HepG2 (cell line): ENCODE measurements at regions not wholly inside any gene's neighbourhood (a gene's known extent, or its start where the extent isn't known, plus 50 kb on each side); places are given as distances from the start of the nearest gene placed in this dataset.

Experiments
- ATAC-seq: fragments of 200-7000 bp; cut with Tn5 transposase; 3 replicates; pipeline ENCODE4 v1.9.1; 2020; ENCODE audit warnings: mild to moderate bottlenecking, moderate library complexity
- BruUV-seq: library from RNA; stranded (reverse); fragments of 400-500 nt; replicated peaks from 2 replicates; lab custom pipeline; 2021; lab: Mats Ljungman, UMichigan
- CTCF ChIA-PET: fragments of 300-600 bp; formaldehyde crosslinking; extraction: SDS; loops from one replicate; lab custom pipeline; 2021; ENCODE audit warnings: low total read pairs, inconsistent platforms, low intra/inter-chr PET ratio; lab: Yijun Ruan, JAX
- POLR2A ChIA-PET: fragments of 350-600 bp; sonication (Branson Sonifier 250); formaldehyde crosslinking; loops from one replicate; lab custom pipeline; 2020; ENCODE audit warnings: antibody characterized with exemption, inconsistent platforms; lab: Yijun Ruan, JAX
- DNase-seq: peaks from one replicate; pipeline ENCODE4 v3.0.0-alpha.2; 2015; ENCODE audit warnings: low spot score
- FAIRE-seq: peaks from 3 replicates; lab custom pipeline; 2011; peaks lifted over from hg19 to GRCh38; lab: Jason Lieb, UNC
- H2AFZ ChIP-seq: one replicate; pipeline ENCODE4 v1.6.1; 2011; ENCODE audit warnings: low read length, inconsistent platforms
- H3K27ac ChIP-seq: fragments of 300-600 bp; 3 replicates; pipeline ENCODE4 v1.8.0; 2011; ENCODE audit warnings: mixed run types, mild to moderate bottlenecking, mixed read lengths, low read length, inconsistent platforms; ENCODE audit not compliant: insufficient read depth; ENCODE audit errors: extremely low read length
- H3K27me3 ChIP-seq, 2 experiments: fragments of 200-600 bp in 1 of 2; 2 replicates in 1 of 2; 3 replicates in 1 of 2; pipeline versions ENCODE4 v1.6.0 to v1.8.0; 2011; ENCODE audit warnings: low read length in 2 of 2, mild to moderate bottlenecking in 2 of 2, moderate library complexity in 2 of 2, inconsistent platforms in 1 of 2; ENCODE audit not compliant: insufficient read depth in 2 of 2, control insufficient read depth in 1 of 2
- H3K36me3 ChIP-seq, 2 experiments: fragments of 200-600 bp in 1 of 2; replicated peaks in 1 of 2; 2 replicates in 1 of 2; 3 replicates in 1 of 2; pipeline versions ENCODE4 v1.5.1 to v1.8.0; 2011; ENCODE audit warnings: low read length in 2 of 2, inconsistent platforms in 1 of 2; ENCODE audit not compliant: insufficient read depth in 2 of 2, control insufficient read depth in 1 of 2
- H3K4me1 ChIP-seq: 2 replicates; pipeline ENCODE4 v1.5.1; 2012; ENCODE audit warnings: low read length, inconsistent platforms; ENCODE audit not compliant: insufficient read depth
- H3K4me2 ChIP-seq: 2 replicates; pipeline ENCODE4 v1.6.0; 2011; ENCODE audit warnings: low read depth, low read length, inconsistent platforms
- H3K4me3 ChIP-seq, 3 experiments: fragments of 200-600 bp in 1 of 3; sonication (generic), shearing (Covaris generic) in 1 of 3; replicated peaks in 1 of 3; 2 replicates each; pipeline ENCODE4 v1.5.1; 2011 to 2016; ENCODE audit warnings: low read length in 3 of 3, inconsistent platforms in 2 of 3, low read depth in 2 of 3, mild to moderate bottlenecking in 2 of 3, control low read depth in 1 of 3, mixed read lengths in 1 of 3; ENCODE audit not compliant: insufficient read depth in 1 of 3
- H3K79me2 ChIP-seq: one replicate; pipeline ENCODE4 v1.6.1; 2011; ENCODE audit warnings: low read length, inconsistent platforms; ENCODE audit not compliant: insufficient read depth
- H3K9ac ChIP-seq: 2 replicates; pipeline ENCODE4 v1.6.0; 2011; ENCODE audit warnings: mild to moderate bottlenecking, low read depth, low read length, inconsistent platforms; ENCODE audit not compliant: insufficient read depth
- H3K9me3 ChIP-seq: 2 replicates; pipeline ENCODE4 v1.5.1; 2012; ENCODE audit warnings: mild to moderate bottlenecking, low read length
- H4K20me1 ChIP-seq: 2 replicates; pipeline ENCODE4 v1.6.0; 2011; ENCODE audit warnings: inconsistent platforms, mild to moderate bottlenecking, low read length, moderate library complexity; ENCODE audit not compliant: insufficient read depth
- BRD4 ChIP-seq: sonication (generic); formaldehyde crosslinking; IDR thresholded peaks from 2 replicates; pipeline ENCODE4 v1.4.0; 2020; ENCODE audit warnings: missing genetic modification reagents
- CREB1 ChIP-seq, 2 experiments: fragments of 450-650 bp in 1 of 2; IDR thresholded peaks; 2 replicates each; pipeline ENCODE4 v1.6.1; 2016 to 2017; ENCODE audit warnings: control low read depth in 1 of 2, mild to moderate bottlenecking in 1 of 2, missing compliant biosample characterization in 1 of 2, missing genetic modification characterization in 1 of 2
- MNT ChIP-seq: fragments of 450-650 bp; IDR thresholded peaks from 2 replicates; pipeline ENCODE4 v1.6.1; 2016
- NR0B2 ChIP-seq: sonication (generic); formaldehyde crosslinking; IDR thresholded peaks from 2 replicates; pipeline ENCODE4 v1.4.0; 2020; ENCODE audit warnings: mild to moderate bottlenecking, missing genetic modification reagents
- NR3C1 ChIP-seq: sonication (generic); formaldehyde crosslinking; IDR thresholded peaks from 2 replicates; pipeline ENCODE4 v1.4.0; 2020; ENCODE audit warnings: missing genetic modification reagents
- RBM39 ChIP-seq: fragments of 200-400 bp; formaldehyde crosslinking; IDR thresholded peaks from one replicate; pipeline ENCODE4 v1.6.1; 2018; ENCODE audit warnings: antibody characterized with exemption, mild to moderate bottlenecking, low read depth, low read length; ENCODE audit not compliant: poor library complexity, severe bottlenecking
- RORA ChIP-seq: sonication (generic); formaldehyde crosslinking; IDR thresholded peaks from 2 replicates; pipeline ENCODE4 v1.5.0; 2020; ENCODE audit warnings: mild to moderate bottlenecking, missing genetic modification reagents, moderate library complexity
- RXRA ChIP-seq: sonication (generic); formaldehyde crosslinking; IDR thresholded peaks from 2 replicates; pipeline ENCODE4 v1.5.1; 2020; ENCODE audit warnings: missing genetic modification reagents
- STAT5B ChIP-seq: sonication (generic); formaldehyde crosslinking; IDR thresholded peaks from 2 replicates; pipeline ENCODE4 v1.4.0; 2020; ENCODE audit warnings: missing genetic modification reagents
- TERF1 ChIP-seq: sonication (generic); formaldehyde crosslinking; IDR thresholded peaks from 2 replicates; pipeline ENCODE4 v1.8.0; 2022; ENCODE audit warnings: mild to moderate bottlenecking, missing genetic modification reagents, moderate library complexity
- TRIM22 ChIP-seq: fragments of 450-650 bp; IDR thresholded peaks from 2 replicates; pipeline ENCODE4 v1.6.1; 2017
- ZFP62 ChIP-seq: sonication (generic); formaldehyde crosslinking; IDR thresholded peaks from 2 replicates; pipeline ENCODE4 v1.4.0; 2020; ENCODE audit warnings: missing genetic modification reagents
- ZNF136 ChIP-seq: sonication (generic); formaldehyde crosslinking; IDR thresholded peaks from 2 replicates; pipeline ENCODE4 v1.8.1; 2022; ENCODE audit warnings: low read depth, mild to moderate bottlenecking, moderate library complexity, missing genetic modification reagents
- ZNF160 ChIP-seq: sonication (generic); formaldehyde crosslinking; IDR thresholded peaks from 2 replicates; pipeline ENCODE4 v1.8.0; 2022; ENCODE audit warnings: mild to moderate bottlenecking, inconsistent platforms, missing genetic modification reagents
- ZNF205 ChIP-seq: IDR thresholded peaks from 2 replicates; pipeline ENCODE4 v1.6.1; 2018; ENCODE audit warnings: missing biosample characterization, missing genetic modification reagents
- ZNF282 ChIP-seq: fragments of 450-650 bp; IDR thresholded peaks from 2 replicates; pipeline ENCODE4 v1.6.1; 2018; ENCODE audit not compliant: partially characterized antibody
- ZNF709 ChIP-seq: sonication (generic); formaldehyde crosslinking; IDR thresholded peaks from 2 replicates; pipeline ENCODE4 v1.5.0; 2020; ENCODE audit warnings: mild to moderate bottlenecking, missing genetic modification reagents
- ZNF883 ChIP-seq: sonication (generic); formaldehyde crosslinking; IDR thresholded peaks from 2 replicates; pipeline ENCODE4 v1.5.1; 2020; ENCODE audit warnings: mild to moderate bottlenecking, missing genetic modification reagents; ENCODE audit errors: not compliant biosample characterization
- WGBS: methylation state at CpG from one replicate; pipeline ENCODE4 v1.1.6; 2017; ENCODE audit warnings: low lambda C conversion rate; 5-methylcytosine and 5-hydroxymethylcytosine counted together
- in situ Hi-C: cut with HindIII; loops from 2 replicates; pipeline ENCODE4 v1.10.0; 2017; ENCODE audit warnings: low pct_unique_long_range_greater_than_20kb; ENCODE audit not compliant: extremely low pct_ligation_motif_present
- intact Hi-C: fragments of 100-400 bp; cut with micrococcal nuclease; formaldehyde crosslinking; loops from one replicate; pipeline ENCODE4 v1.10.0; 2022; ENCODE audit not compliant: unreplicated experiment

- ATAC-seq (no peak), FAIRE-seq (no peak), DNase-seq (no peak)
- 0% methylated on average over 1 of the region's 3 CpGs for WGBS
- H4K20me1 ChIP-seq, result no peaks in the 10 kb centered on the region
- no peak overlapping the region for H2AFZ ChIP-seq
- H3K4me3 ChIP-seq, result no peak overlapping the region
- CTCF ChIA-PET, result no interaction called here
- POLR2A ChIA-PET, result no interaction called here
- no peak overlapping the region for H3K4me2 ChIP-seq
- H3K4me1 ChIP-seq, result no peaks in the 10 kb centered on the region
- no peaks in the 10 kb centered on the region for H3K79me2 ChIP-seq
- H3K9me3 ChIP-seq, result peaks cover 29% of the 10 kb centered on the region; the same call in 1 of the 2 replicates
- intact Hi-C loops (no loop called here), in situ Hi-C loops (no loop called here)
- BruUV-seq, result no TSS peak
- no peak overlapping the region for H3K9ac ChIP-seq
- H3K27ac ChIP-seq, result no peak overlapping the region
- no peaks in the 10 kb centered on the region for H3K36me3 ChIP-seq
- H3K27me3 ChIP-seq, result no peaks in the 10 kb centered on the region
- TF ChIP-seq RXRA (CRISPR knock-in tag) (no peak), ZNF136 (CRISPR knock-in tag) (no peak), TRIM22 (no peak), BRD4 (CRISPR knock-in tag) (no peak), STAT5B (CRISPR knock-in tag) (no peak), RORA (CRISPR knock-in tag) (no peak), ZNF205 (CRISPR knock-in tag) (no peak), TERF1 (CRISPR knock-in tag) (no peak), MNT (no peak), ZNF883 (CRISPR knock-in tag) (no peak), ZNF282 (no peak), CREB1 (IDR thresholded peaks at IDR 0.05) (no peak), CREB1 (CRISPR knock-in tag; IDR thresholded peaks at IDR 0.05) (no peak), RBM39 (no peak), ZNF709 (CRISPR knock-in tag) (no peak), ZFP62 (CRISPR knock-in tag) (no peak), NR0B2 (CRISPR knock-in tag) (no peak), NR3C1 (no peak), ZNF160 (CRISPR knock-in tag) (no peak)
- TF ChIP-seq, all 625 proteins: peak for 0
Observed at GRCh38 chrX:82775426-82775825, 732.7 kb upstream of the POU3F4 start.
